ENCODE measurements at regions not wholly inside any gene's neighbourhood (a gene's known extent, or its start where the extent isn't known, plus 50 kb on each side); places are given as distances from the start of the nearest gene placed in this dataset.

DNA sequence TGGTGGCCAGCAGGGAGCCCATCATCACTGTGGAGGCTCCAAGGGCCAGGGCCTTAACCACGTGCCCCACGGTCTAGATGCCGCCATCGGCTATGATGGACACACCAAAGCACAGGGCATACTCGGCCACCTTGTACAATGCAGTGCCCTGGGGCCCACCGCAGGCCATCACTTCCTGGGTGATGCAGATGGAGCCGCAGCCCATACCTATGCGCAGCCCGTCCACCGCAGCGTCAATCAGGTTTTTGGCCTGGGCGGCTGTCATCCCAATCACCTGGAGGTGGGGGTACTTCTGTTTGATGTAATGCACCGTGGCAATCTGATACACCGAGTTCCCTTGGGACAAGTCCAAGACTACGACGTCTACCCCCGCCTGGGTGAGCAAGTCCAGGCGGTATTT lies 153.3 kb upstream of the ZSWIM2 start:
- TF ChIP-seq GABPA (IDR thresholded peaks at IDR 0.05; ENCODE audit: low read depth) (no peak), POLR2AphosphoS5 (IDR thresholded peaks at IDR 0.05; ENCODE audit: low read depth) (no peak), SPI1 (IDR thresholded peaks at IDR 0.05; ENCODE audit: borderline replicate concordance, low read depth) (no peak)
- TF ChIP-seq, protein P1, sequence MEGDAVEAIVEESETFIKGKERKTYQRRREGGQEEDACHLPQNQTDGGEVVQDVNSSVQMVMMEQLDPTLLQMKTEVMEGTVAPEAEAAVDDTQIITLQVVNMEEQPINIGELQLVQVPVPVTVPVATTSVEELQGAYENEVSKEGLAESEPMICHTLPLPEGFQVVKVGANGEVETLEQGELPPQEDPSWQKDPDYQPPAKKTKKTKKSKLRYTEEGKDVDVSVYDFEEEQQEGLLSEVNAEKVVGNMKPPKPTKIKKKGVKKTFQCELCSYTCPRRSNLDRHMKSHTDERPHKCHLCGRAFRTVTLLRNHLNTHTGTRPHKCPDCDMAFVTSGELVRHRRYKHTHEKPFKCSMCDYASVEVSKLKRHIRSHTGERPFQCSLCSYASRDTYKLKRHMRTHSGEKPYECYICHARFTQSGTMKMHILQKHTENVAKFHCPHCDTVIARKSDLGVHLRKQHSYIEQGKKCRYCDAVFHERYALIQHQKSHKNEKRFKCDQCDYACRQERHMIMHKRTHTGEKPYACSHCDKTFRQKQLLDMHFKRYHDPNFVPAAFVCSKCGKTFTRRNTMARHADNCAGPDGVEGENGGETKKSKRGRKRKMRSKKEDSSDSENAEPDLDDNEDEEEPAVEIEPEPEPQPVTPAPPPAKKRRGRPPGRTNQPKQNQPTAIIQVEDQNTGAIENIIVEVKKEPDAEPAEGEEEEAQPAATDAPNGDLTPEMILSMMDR (IDR thresholded peaks at IDR 0.05; ENCODE audit: insufficient read depth, low read length), result no peak
- TF ChIP-seq, protein P2, sequence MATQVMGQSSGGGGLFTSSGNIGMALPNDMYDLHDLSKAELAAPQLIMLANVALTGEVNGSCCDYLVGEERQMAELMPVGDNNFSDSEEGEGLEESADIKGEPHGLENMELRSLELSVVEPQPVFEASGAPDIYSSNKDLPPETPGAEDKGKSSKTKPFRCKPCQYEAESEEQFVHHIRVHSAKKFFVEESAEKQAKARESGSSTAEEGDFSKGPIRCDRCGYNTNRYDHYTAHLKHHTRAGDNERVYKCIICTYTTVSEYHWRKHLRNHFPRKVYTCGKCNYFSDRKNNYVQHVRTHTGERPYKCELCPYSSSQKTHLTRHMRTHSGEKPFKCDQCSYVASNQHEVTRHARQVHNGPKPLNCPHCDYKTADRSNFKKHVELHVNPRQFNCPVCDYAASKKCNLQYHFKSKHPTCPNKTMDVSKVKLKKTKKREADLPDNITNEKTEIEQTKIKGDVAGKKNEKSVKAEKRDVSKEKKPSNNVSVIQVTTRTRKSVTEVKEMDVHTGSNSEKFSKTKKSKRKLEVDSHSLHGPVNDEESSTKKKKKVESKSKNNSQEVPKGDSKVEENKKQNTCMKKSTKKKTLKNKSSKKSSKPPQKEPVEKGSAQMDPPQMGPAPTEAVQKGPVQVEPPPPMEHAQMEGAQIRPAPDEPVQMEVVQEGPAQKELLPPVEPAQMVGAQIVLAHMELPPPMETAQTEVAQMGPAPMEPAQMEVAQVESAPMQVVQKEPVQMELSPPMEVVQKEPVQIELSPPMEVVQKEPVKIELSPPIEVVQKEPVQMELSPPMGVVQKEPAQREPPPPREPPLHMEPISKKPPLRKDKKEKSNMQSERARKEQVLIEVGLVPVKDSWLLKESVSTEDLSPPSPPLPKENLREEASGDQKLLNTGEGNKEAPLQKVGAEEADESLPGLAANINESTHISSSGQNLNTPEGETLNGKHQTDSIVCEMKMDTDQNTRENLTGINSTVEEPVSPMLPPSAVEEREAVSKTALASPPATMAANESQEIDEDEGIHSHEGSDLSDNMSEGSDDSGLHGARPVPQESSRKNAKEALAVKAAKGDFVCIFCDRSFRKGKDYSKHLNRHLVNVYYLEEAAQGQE (IDR thresholded peaks at IDR 0.05; ENCODE audit: insufficient replicate concordance, low read depth), result no peak
- no peak for DNase-seq (ENCODE audit: low read depth in 1 of 2, low spot score in 1 of 2)
- Histone ChIP-seq H3K27ac (replicated peaks) (no peak overlapping the region), H3K27me3 (ENCODE audit: insufficient read depth, poor library complexity, severe bottlenecking) (no peaks in the 10 kb centered on the region), H3K4me3 (replicated peaks; ENCODE audit: insufficient read depth, low read length) (no peak overlapping the region)

DNA sequence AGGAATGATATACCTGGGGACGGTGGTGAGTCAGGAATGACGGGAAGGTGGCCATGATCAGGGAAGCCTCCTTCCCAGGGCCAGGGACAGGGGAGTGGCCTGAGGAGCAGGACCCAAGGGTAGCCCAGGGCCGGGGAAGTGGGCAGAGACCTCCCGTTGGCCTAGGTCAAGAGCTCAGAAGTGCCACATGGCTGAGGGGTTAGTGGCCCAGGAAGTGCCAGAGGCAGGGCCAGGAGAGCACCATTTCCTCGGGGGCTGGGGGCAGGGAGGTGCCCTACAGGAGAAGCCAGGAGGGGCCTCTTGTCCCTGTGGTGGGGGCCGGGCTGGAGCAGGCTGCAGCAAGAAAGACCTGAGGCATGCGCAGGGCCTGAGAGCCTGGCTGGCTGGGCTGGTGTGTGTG lies 152.3 kb upstream of the ZSWIM2 start:
- no peak for DNase-seq (ENCODE audit: low read depth in 1 of 2, low spot score in 1 of 2)
- Histone ChIP-seq H3K4me3 (replicated peaks; ENCODE audit: insufficient read depth, low read length) (no peak overlapping the region), H3K27ac (replicated peaks) (no peak overlapping the region), H3K27me3 (ENCODE audit: insufficient read depth, poor library complexity, severe bottlenecking) (no peaks in the 10 kb centered on the region)
- TF ChIP-seq, protein P1 (IDR thresholded peaks at IDR 0.05; ENCODE audit: insufficient read depth, low read length), result no peak
- no peak for TF ChIP-seq POLR2AphosphoS5 (IDR thresholded peaks at IDR 0.05; ENCODE audit: low read depth)

DNA sequence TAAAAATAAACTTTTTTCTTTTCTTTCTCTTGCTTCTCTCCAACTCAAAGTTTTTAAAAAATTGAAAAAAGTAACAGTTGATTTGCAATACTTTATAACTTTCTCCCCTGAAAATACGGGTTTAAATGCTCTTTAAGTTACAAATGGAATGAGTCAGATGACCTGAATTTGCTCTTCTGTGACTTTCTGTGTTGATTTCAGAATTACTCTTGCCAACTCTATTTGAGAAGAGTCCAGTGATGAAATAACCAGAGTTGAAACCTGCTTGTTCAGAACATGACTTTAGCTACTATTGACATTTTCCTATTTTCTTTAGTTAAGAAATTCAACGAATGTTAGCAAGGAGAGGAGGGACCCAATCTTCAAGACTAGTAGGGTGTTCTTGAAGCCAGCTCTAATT lies 146.1 kb upstream of the ZSWIM2 start:
- TF ChIP-seq GABPA (IDR thresholded peaks at IDR 0.05; ENCODE audit: low read depth) (no peak), SPI1 (IDR thresholded peaks at IDR 0.05; ENCODE audit: borderline replicate concordance, low read depth) (no peak)
- no peak for DNase-seq (ENCODE audit: low read depth in 1 of 2, low spot score in 1 of 2)
- H3K4me3 ChIP-seq (replicated peaks; ENCODE audit: insufficient read depth, low read length), result no peak overlapping the region
- no peak overlapping the region for H3K27ac ChIP-seq (replicated peaks)
- H3K27me3 ChIP-seq (ENCODE audit: insufficient read depth, poor library complexity, severe bottlenecking), result no peaks in the 10 kb centered on the region

DNA sequence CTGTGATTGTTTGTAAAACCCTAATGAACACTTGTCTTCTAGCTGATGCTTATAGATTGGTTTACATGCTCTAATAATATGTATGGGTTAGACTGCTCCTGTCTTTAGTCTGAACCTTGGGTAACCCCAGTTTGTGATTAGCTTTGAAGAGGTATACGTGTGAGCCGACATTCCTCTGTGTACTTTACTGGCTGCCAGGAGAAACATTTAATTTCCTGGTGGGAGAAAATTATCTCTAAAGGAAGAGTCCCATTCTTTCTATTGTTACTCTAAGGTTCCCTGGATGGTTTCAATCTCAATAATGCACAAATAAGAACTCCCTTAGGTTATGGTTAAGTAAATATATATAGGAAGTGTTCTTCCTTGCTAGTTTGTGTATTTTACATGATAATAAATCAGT lies 143.6 kb upstream of the ZSWIM2 start:
- Histone ChIP-seq H3K4me3 (replicated peaks; ENCODE audit: insufficient read depth, low read length) (no peak overlapping the region), H3K27me3 (ENCODE audit: insufficient read depth, poor library complexity, severe bottlenecking) (no peaks in the 10 kb centered on the region), H3K27ac (replicated peaks) (no peak overlapping the region)
- no peak for DNase-seq (ENCODE audit: low read depth in 1 of 2, low spot score in 1 of 2)
- TF ChIP-seq, protein P1 (IDR thresholded peaks at IDR 0.05; ENCODE audit: insufficient read depth, low read length), result no peak
- no peak for TF ChIP-seq GABPA (IDR thresholded peaks at IDR 0.05; ENCODE audit: low read depth)

DNA sequence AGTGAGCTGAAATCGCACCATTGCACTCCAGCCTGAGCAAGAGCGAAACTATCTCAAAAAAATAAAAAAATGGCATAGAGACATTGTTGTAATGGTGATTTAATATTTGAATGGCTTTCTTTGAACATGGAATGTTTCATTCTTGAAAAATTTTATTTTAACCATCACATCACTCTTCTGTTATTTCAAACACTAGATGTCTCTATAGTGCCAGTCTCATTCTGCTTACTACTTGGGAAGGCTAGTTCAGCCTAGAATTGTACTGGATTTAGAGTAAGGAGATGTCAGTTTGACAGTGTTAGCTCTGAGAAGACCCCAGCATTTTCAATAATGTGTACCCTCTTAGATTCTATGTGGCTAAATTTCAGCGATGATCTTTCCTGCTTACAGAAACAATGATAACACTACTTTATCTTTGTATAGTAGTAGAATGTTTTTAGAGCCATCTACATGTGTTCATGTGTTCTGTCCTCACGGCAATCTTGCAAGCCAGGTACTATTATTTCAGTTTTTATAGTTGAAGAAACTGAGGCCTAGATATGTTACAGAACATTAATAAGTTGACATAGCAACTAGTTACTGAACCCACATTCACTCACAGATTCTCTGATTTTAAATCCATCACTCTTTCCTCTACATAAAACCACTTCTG lies 142.9 kb upstream of the ZSWIM2 start:
- TF ChIP-seq, protein P2 (IDR thresholded peaks at IDR 0.05; ENCODE audit: insufficient replicate concordance, low read depth), result no peak
- TF ChIP-seq POLR2AphosphoS5 (IDR thresholded peaks at IDR 0.05; ENCODE audit: low read depth) (no peak), GABPA (IDR thresholded peaks at IDR 0.05; ENCODE audit: low read depth) (no peak), SPI1 (IDR thresholded peaks at IDR 0.05; ENCODE audit: borderline replicate concordance, low read depth) (no peak)
- TF ChIP-seq, protein P1 (IDR thresholded peaks at IDR 0.05; ENCODE audit: insufficient read depth, low read length), result no peak
- no peak for DNase-seq (ENCODE audit: low read depth in 1 of 2, low spot score in 1 of 2)
- Histone ChIP-seq H3K27ac (replicated peaks) (no peak overlapping the region), H3K27me3 (ENCODE audit: insufficient read depth, poor library complexity, severe bottlenecking) (no peaks in the 10 kb centered on the region), H3K4me3 (replicated peaks; ENCODE audit: insufficient read depth, low read length) (no peak overlapping the region)
